CD8-positive, alpha-beta memory T cell (primary cell): ENCODE measurements at regions not wholly inside any gene's neighbourhood (a gene's known extent, or its start where the extent isn't known, plus 50 kb on each side); places are given as distances from the start of the nearest gene placed in this dataset.
A peak's percentile ranks its signal among the peaks of the same experiment; 100 is the strongest.
"Not testable (repeated sequence)": the region's sequence is repeated elsewhere in the genome, so short reads cannot be mapped to it uniquely, and the experiment has no call there.

Experiments
- CTCF ChIA-PET: fragments of 350-600 bp; sonication (Branson Sonifier 250); formaldehyde crosslinking; loops from one replicate; lab custom pipeline; 2021; ENCODE audit warnings: antibody characterized with exemption; lab: Charles Lee
- POLR2A ChIA-PET: fragments of 350-600 bp; sonication (Branson Sonifier 250); formaldehyde crosslinking; loops from one replicate; lab custom pipeline; 2021; ENCODE audit warnings: antibody characterized with exemption; lab: Charles Lee
- DNase-seq, 5 donors: peaks; one replicate each; pipeline versions ENCODE4 v3.0.0 to v3.0.0-alpha.2; 2020 to 2022; ENCODE audit warnings: mixed read lengths in 1 of 5
- H3K27ac ChIP-seq: one replicate; pipeline ENCODE4 v1.7.0; 2013; ENCODE audit warnings: low read depth, mild to moderate bottlenecking, low read length, moderate library complexity
- H3K27me3 ChIP-seq: 2 replicates; pipeline ENCODE4 v1.7.0; 2013; ENCODE audit warnings: low read length, mild to moderate bottlenecking; ENCODE audit not compliant: insufficient read depth, poor library complexity, severe bottlenecking
- H3K36me3 ChIP-seq: 2 replicates; pipeline ENCODE4 v1.7.0; 2013; ENCODE audit warnings: mild to moderate bottlenecking, low read length, moderate library complexity; ENCODE audit not compliant: insufficient read depth
- H3K4me1 ChIP-seq: 2 replicates; pipeline ENCODE4 v1.7.0; 2013; ENCODE audit warnings: mild to moderate bottlenecking, low read length, moderate library complexity; ENCODE audit not compliant: insufficient read depth
- H3K4me3 ChIP-seq: 2 replicates; pipeline ENCODE4 v1.7.0; 2013; ENCODE audit warnings: mild to moderate bottlenecking, low read length
- H3K9me3 ChIP-seq: 2 replicates; pipeline ENCODE4 v1.7.0; 2013; ENCODE audit warnings: mild to moderate bottlenecking, low read length
- H3K27ac Mint-ChIP-seq, 8 donors: one replicate each; pipeline ENCODE4 v1.8.0; 2020 to 2021; ENCODE audit warnings: mixed read lengths in 8 of 8, mild to moderate bottlenecking in 6 of 8, inconsistent platforms in 3 of 8, moderate library complexity in 3 of 8
- H3K27me3 Mint-ChIP-seq, 2 donors: one replicate each; pipeline ENCODE4 v1.8.0; 2020 to 2021; ENCODE audit warnings: mixed read lengths in 2 of 2, mild to moderate bottlenecking in 1 of 2, moderate library complexity in 1 of 2
- H3K36me3 Mint-ChIP-seq, 3 donors: one replicate each; pipeline ENCODE4 v1.8.0; 2020 to 2021; ENCODE audit warnings: mixed read lengths in 3 of 3, inconsistent platforms in 1 of 3, mild to moderate bottlenecking in 1 of 3
- H3K4me1 Mint-ChIP-seq, 3 donors: one replicate each; pipeline ENCODE4 v1.8.0; 2020 to 2021; ENCODE audit warnings: mixed read lengths in 3 of 3, inconsistent platforms in 1 of 3, mild to moderate bottlenecking in 1 of 3
- H3K4me3 Mint-ChIP-seq, 7 donors: one replicate each; pipeline ENCODE4 v1.8.0; 2020 to 2021; ENCODE audit warnings: mixed read lengths in 7 of 7, mild to moderate bottlenecking in 6 of 7, moderate library complexity in 4 of 7, inconsistent platforms in 2 of 7
- H3K9me3 Mint-ChIP-seq, 5 donors: one replicate each; pipeline ENCODE4 v1.8.0; 2020 to 2022; ENCODE audit warnings: mixed read lengths in 5 of 5, mild to moderate bottlenecking in 3 of 5, moderate library complexity in 2 of 5, inconsistent platforms in 1 of 5

GRCh38 chr9:106207298-106207697, 513.0 kb downstream of the TMEM38B start:
- H3K27ac Mint-ChIP-seq: no peak overlapping the region
- H3K9me3 ChIP-seq: no peaks in the 10 kb centered on the region
- H3K36me3 ChIP-seq: no peaks in the 10 kb centered on the region
- ChIA-PET POLR2A (no interaction called here), CTCF (no interaction called here)
- H3K27me3 Mint-ChIP-seq: no peaks in the 10 kb centered on the region
- H3K27ac ChIP-seq: no peak overlapping the region
- no peak for DNase-seq
- H3K36me3 Mint-ChIP-seq: no peaks in the 10 kb centered on the region
- H3K4me1 ChIP-seq: no peaks in the 10 kb centered on the region
- no peaks in the 10 kb centered on the region for H3K4me1 Mint-ChIP-seq
- H3K4me3 Mint-ChIP-seq: no peak overlapping the region
- H3K4me3 ChIP-seq: no peak overlapping the region
- peaks cover 15 to 36% (median 23%) of the 10 kb centered on the region in 5 donors for H3K9me3 Mint-ChIP-seq
- no peaks in the 10 kb centered on the region for H3K27me3 ChIP-seq

GRCh38 chr9:106218427-106218826, 524.1 kb downstream of the TMEM38B start:
- H3K4me3 Mint-ChIP-seq: no peak overlapping the region
- no peaks in the 10 kb centered on the region for H3K9me3 ChIP-seq
- H3K36me3 ChIP-seq: no peaks in the 10 kb centered on the region
- H3K9me3 Mint-ChIP-seq: peaks cover 0 to 20% (median 9%) of the 10 kb centered on the region in 5 donors
- no peaks in the 10 kb centered on the region for H3K36me3 Mint-ChIP-seq
- no peak overlapping the region for H3K27ac Mint-ChIP-seq
- H3K4me3 ChIP-seq: no peak overlapping the region
- CTCF ChIA-PET: no interaction called here
- no peaks in the 10 kb centered on the region for H3K4me1 Mint-ChIP-seq
- POLR2A ChIA-PET: no interaction called here
- no peaks in the 10 kb centered on the region for H3K27me3 ChIP-seq
- H3K4me1 ChIP-seq: no peaks in the 10 kb centered on the region
- H3K27me3 Mint-ChIP-seq: no peaks in the 10 kb centered on the region
- no peak for DNase-seq
- no peak overlapping the region for H3K27ac ChIP-seq

GRCh38 chr9:106218854-106219253, 524.5 kb downstream of the TMEM38B start:
- ChIA-PET POLR2A (no interaction called here), CTCF (no interaction called here)
- Histone ChIP-seq H3K27ac (no peak overlapping the region), H3K9me3 (no peaks in the 10 kb centered on the region), H3K4me1 (no peaks in the 10 kb centered on the region), H3K27me3 (no peaks in the 10 kb centered on the region), H3K36me3 (no peaks in the 10 kb centered on the region), H3K4me3 (no peak overlapping the region)
- no peak overlapping the region for H3K4me3 Mint-ChIP-seq
- peaks cover 0 to 23% (median 7%) of the 10 kb centered on the region in 5 donors for H3K9me3 Mint-ChIP-seq
- no peak overlapping the region for H3K27ac Mint-ChIP-seq
- DNase-seq: no peak
- no peaks in the 10 kb centered on the region for H3K36me3 Mint-ChIP-seq
- H3K27me3 Mint-ChIP-seq: no peaks in the 10 kb centered on the region
- H3K4me1 Mint-ChIP-seq: no peaks in the 10 kb centered on the region

- POLR2A ChIA-PET: no interaction called here
Observed at GRCh38 chr9:106220415-106220814, 526.1 kb downstream of the TMEM38B start.

GRCh38 chr9:106228861-106229260, 534.5 kb downstream of the TMEM38B start:
- H3K4me3 ChIP-seq: no peak overlapping the region
- ChIA-PET CTCF (no interaction called here), POLR2A (no interaction called here)
- no peak overlapping the region for H3K4me3 Mint-ChIP-seq
- DNase-seq: no peak
- no peaks in the 10 kb centered on the region for H3K36me3 Mint-ChIP-seq
- H3K9me3 ChIP-seq: no peaks in the 10 kb centered on the region
- no peaks in the 10 kb centered on the region for H3K4me1 Mint-ChIP-seq
- H3K27ac Mint-ChIP-seq: no peak overlapping the region
- H3K27me3 ChIP-seq: no peaks in the 10 kb centered on the region
- H3K27me3 Mint-ChIP-seq: no peaks in the 10 kb centered on the region
- H3K9me3 Mint-ChIP-seq: peaks cover 8 to 22% (median 18%) of the 10 kb centered on the region in 5 donors
- H3K27ac ChIP-seq: no peak overlapping the region
- H3K4me1 ChIP-seq: no peaks in the 10 kb centered on the region
- H3K36me3 ChIP-seq: no peaks in the 10 kb centered on the region

More at GRCh38 chr9:106220415-106220814, 526.1 kb downstream of the TMEM38B start:
- CTCF ChIA-PET: no interaction called here
- H3K27ac ChIP-seq: no peak overlapping the region
- peaks cover 0 to 24% (median 10%) of the 10 kb centered on the region in 5 donors for H3K9me3 Mint-ChIP-seq
- H3K4me1 Mint-ChIP-seq: no peaks in the 10 kb centered on the region
- no peaks in the 10 kb centered on the region for H3K4me1 ChIP-seq
- no peak overlapping the region for H3K4me3 ChIP-seq
- no peak for DNase-seq
- no peak overlapping the region for H3K27ac Mint-ChIP-seq
- H3K36me3 Mint-ChIP-seq: no peaks in the 10 kb centered on the region
- no peaks in the 10 kb centered on the region for H3K27me3 ChIP-seq
- H3K9me3 ChIP-seq: no peaks in the 10 kb centered on the region
- H3K36me3 ChIP-seq: no peaks in the 10 kb centered on the region
- H3K4me3 Mint-ChIP-seq: no peak overlapping the region
- H3K27me3 Mint-ChIP-seq: no peaks in the 10 kb centered on the region

- ChIA-PET POLR2A (no interaction called here), CTCF (no interaction called here)
- Histone ChIP-seq H3K27me3 (no peaks in the 10 kb centered on the region), H3K36me3 (no peaks in the 10 kb centered on the region), H3K9me3 (no peaks in the 10 kb centered on the region), H3K27ac (no peak overlapping the region), H3K4me1 (no peaks in the 10 kb centered on the region), H3K4me3 (no peak overlapping the region)
- no peak overlapping the region for H3K27ac Mint-ChIP-seq
- no peak for DNase-seq
- H3K27me3 Mint-ChIP-seq: no peaks in the 10 kb centered on the region
- H3K9me3 Mint-ChIP-seq: peaks cover 4 to 24% (median 16%) of the 10 kb centered on the region in 5 donors
- H3K4me3 Mint-ChIP-seq: no peak overlapping the region
- H3K4me1 Mint-ChIP-seq: no peaks in the 10 kb centered on the region
- no peaks in the 10 kb centered on the region for H3K36me3 Mint-ChIP-seq
Observed at GRCh38 chr9:106233116-106233515, 538.8 kb downstream of the TMEM38B start.

GRCh38 chr9:106260908-106261307, 566.6 kb downstream of the TMEM38B start:
- H3K27me3 ChIP-seq, H3K9me3 ChIP-seq, POLR2A ChIA-PET, H3K4me1 ChIP-seq, H3K36me3 ChIP-seq, H3K4me3 Mint-ChIP-seq, H3K4me1 Mint-ChIP-seq, H3K4me3 ChIP-seq, CTCF ChIA-PET, DNase-seq, H3K27ac ChIP-seq, H3K27me3 Mint-ChIP-seq, H3K36me3 Mint-ChIP-seq: not testable (repeated sequence)
- Mint-ChIP-seq H3K9me3 (peaks cover 6 to 32% (median 13%) of the 10 kb centered on the region in 5 donors), H3K27ac (peak overlapping the region in 1 of 8 donors; percentile 24)

GRCh38 chr9:106277966-106278365, 583.6 kb downstream of the TMEM38B start:
- ChIA-PET POLR2A (no interaction called here), CTCF (no interaction called here)
- Histone ChIP-seq H3K4me1 (no peaks in the 10 kb centered on the region), H3K4me3 (no peak overlapping the region), H3K36me3 (no peaks in the 10 kb centered on the region), H3K9me3 (no peaks in the 10 kb centered on the region), H3K27ac (no peak overlapping the region), H3K27me3 (no peaks in the 10 kb centered on the region)
- Mint-ChIP-seq H3K36me3 (no peaks in the 10 kb centered on the region), H3K4me3 (no peak overlapping the region), H3K4me1 (no peaks in the 10 kb centered on the region), H3K9me3 (peaks cover 9 to 37% (median 20%) of the 10 kb centered on the region in 5 donors), H3K27me3 (no peaks in the 10 kb centered on the region), H3K27ac (no peak overlapping the region)
- DNase-seq: no peak

- Mint-ChIP-seq H3K27me3 (no peaks in the 10 kb centered on the region), H3K4me1 (no peaks in the 10 kb centered on the region), H3K9me3 (peaks cover 9 to 43% (median 18%) of the 10 kb centered on the region in 5 donors), H3K4me3 (no peak overlapping the region), H3K27ac (no peak overlapping the region), H3K36me3 (no peaks in the 10 kb centered on the region)
- POLR2A ChIA-PET: no interaction called here
- no peaks in the 10 kb centered on the region for H3K9me3 ChIP-seq
- no peak for DNase-seq
- no peak overlapping the region for H3K4me3 ChIP-seq
- H3K27me3 ChIP-seq: no peaks in the 10 kb centered on the region
- CTCF ChIA-PET: no interaction called here
- H3K27ac ChIP-seq: no peak overlapping the region
- H3K4me1 ChIP-seq: no peaks in the 10 kb centered on the region
- H3K36me3 ChIP-seq: no peaks in the 10 kb centered on the region
Observed at GRCh38 chr9:106283769-106284168, 579.2 kb upstream of the ZNF462 start.
